GM19372 (cell line): ENCODE measurements at regions not wholly inside any gene's neighbourhood (a gene's known extent, or its start where the extent isn't known, plus 50 kb on each side); places are given as distances from the start of the nearest gene placed in this dataset.
"Not testable (repeated sequence)": the region's sequence is repeated elsewhere in the genome, so short reads cannot be mapped to it uniquely, and the experiment has no call there.

Experiments used
- ATAC-seq: cut with Tn5 transposase; IDR thresholded peaks from one replicate; pipeline ENCODE4 v1.9.1; 2021; ENCODE audit warnings: mild to moderate bottlenecking, low read depth, moderate library complexity; ENCODE audit not compliant: unreplicated experiment

GRCh38 chr10:124324856-124325632, 93.7 kb downstream of the OAT start:
- no peak for ATAC-seq

DNA sequence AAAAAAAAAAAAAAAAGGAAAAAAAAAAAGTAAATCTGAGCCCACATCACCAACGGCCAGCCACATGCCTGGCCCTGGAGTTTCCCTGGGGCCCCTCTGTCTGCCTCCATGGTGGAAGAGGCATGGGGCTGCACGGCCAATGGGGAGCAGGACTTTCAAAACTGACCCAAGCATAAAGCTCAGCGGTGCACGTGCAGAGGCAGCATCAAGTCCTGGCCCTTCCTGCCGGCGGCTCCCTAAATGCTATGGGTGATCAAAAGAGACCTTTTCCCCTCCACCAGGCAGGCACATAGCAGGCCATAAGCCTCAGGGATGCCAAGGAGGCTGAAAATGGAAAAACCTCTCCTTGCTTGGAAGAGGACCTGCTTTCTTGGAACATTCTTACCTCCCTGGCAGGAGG, 94.3 kb downstream of the OAT start:
- ATAC-seq: no peak

DNA sequence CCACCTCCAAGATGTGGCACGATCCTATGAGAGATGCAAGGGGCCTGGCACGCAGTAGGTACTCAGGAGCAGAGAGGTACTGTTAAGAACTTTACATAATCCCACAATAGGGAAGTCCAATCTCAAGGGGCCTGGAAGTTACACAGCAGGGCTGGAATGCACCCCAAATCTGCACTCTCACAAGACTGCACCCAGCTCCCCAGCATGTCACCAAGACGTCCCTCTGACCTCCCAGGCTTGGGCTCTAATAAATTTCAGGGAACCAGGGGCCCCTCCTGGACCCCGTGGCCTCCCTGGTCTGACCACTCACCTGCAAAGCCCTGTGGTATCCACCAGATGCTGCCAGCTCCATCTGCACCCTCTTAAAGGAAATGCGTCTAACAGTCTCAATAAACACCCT, 94.9 kb downstream of the OAT start:
- ATAC-seq: no peak

DNA sequence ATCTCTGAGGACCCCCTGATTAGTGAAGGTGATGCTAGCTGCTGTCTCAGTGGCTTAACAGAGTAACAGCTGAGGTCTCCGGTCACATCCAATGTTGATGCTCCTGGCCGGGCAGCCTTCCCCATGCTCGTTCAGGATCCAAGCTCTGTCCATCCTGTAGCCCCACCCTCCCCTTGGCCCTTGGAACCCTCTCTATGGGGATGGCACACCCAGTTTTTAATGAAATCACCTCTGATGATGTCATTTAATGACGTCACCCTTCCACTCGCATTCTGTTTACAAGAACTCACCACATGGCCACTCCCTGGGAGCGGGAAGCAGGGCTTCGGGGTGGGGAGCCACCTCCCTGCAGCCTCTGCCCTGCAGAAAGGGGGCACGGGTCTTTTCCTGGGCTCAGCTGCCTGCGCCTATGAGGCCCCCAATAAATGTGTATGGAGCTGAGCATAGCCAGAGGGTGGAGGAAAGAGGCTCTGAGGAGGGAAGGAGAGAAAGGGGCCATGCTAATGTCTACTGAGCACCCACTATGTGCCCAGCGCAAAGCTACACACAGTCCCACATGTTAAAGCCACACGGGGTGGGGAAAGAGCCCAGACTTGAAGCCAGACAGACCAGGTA, 95.5 kb downstream of the OAT start:
- no peak for ATAC-seq

- ATAC-seq: no peak
These were observed 96.3 kb downstream of the OAT start for GRCh38 chr10:124322191-124322980.

GRCh38 chr10:124321433-124322089, 97.2 kb downstream of the OAT start:
- ATAC-seq: no peak

DNA sequence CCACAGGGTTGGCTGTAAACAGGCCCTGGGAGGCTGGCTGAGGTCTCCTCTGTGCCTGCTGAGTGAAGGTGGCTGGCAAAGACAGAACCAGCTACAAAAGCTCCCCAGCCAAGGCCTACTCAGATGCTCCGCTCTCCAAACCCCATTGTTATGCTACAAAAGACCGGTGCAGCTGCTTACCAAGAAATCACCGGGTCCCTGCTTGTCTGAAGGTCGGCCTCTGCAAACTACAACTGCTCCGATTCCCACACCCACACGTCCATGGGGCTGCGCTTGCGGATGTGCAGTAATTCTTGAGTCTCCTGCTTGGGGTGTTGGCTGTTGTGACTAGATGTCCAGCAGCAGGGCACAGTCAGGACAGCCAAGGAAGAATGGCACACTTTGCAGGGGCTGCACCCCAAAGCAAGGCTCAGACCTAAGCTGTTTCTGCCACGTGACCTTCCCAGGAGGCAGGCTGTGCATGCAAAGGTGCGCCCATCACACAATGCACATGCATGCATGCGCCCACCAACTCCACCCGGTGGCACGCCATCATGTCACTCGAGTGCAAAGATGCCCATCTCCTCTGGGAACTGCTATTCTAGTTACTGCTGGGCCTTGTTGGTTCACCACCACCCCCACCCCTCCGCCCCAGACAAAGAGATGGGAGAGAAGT, 97.8 kb downstream of the OAT start:
- no peak for ATAC-seq

GRCh38 chr10:124319926-124320391, 98.8 kb downstream of the OAT start:
- no peak for ATAC-seq

DNA sequence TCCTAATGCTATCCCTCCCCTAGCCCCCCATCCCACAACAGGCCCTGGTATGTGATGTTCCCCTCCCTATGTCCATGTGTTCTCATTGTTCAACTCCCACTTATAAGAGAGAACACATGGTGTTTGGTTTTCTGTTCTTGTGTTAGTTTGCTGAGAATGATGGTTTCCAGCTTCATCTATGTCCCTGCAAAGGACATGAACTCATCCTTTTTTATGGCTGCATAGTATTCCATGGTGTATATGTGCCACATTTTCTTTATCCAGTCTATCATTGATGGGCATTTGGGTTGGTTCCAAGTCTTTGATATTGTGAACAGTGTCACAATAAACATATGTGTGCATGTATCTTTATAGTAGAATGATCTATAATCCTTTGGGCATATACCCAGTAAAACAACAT, 99.2 kb downstream of the OAT start:
- not testable (repeated sequence) for ATAC-seq

GRCh38 chr10:124318811-124319210, 99.9 kb downstream of the OAT start:
- ATAC-seq: no peak

DNA sequence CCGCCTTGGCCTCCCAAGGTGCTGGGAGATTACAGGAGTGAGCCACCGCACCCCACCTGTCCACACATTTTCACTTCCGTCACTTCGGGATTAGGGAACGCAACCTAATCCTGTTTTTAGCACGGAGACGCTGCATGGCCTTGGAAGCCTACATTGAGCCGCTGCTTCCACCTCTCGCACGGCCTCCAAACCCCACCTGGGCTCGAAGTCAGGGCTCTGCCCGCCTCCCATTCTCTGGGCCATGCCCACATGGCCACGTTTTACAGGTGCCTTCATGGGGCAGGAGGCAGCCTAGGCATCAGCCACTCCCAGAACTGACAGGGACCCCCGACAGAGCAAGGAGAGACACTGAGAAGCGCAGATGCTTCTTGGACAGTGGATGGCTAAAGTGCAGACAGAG, 100.6 kb downstream of the OAT start:
- ATAC-seq: no peak

DNA sequence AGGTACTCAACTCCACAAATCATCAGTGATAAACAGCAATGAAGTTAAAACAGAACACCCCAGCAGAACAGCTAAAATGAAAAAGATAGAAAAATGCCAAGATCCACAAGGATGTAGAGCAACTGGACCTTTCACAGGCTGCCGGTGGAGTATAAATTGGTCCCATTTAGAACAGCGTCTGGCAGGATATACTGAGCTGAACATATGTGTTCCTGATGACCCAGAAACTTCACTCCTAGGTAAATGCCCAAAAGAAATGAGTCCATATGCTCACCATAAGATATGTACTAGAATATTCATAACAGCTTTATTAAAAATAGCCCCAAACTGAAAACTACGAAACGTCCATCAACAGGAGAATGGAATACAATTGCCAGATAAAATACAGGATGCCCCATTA, 102.4 kb downstream of the OAT start:
- no peak for ATAC-seq

- no peak for ATAC-seq
These were observed 103.0 kb downstream of the OAT start for GRCh38 chr10:124315591-124316270.

DNA sequence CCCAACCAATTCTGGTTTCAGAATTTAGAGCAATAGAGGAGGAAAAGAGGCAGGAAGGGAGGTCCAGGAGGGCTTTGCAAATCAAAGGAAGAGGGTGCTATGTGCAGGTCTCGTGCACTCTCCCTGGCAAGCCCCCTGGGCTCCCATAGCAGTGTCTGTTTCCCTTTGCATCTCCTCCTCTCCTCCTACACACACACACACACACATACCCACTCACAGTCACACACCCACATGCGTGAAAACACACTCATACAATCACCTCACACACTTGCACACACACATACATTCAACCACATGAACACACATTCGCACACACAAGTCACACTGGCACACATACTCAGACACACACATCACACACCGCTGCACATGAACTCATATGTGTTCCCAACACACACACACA, 105.3 kb downstream of the OAT start:
- no peak for ATAC-seq

GRCh38 chr10:124308811-124309210, 109.9 kb downstream of the OAT start:
- no peak for ATAC-seq

GRCh38 chr10:124308056-124308645, 110.6 kb downstream of the OAT start:
- ATAC-seq: no peak

- ATAC-seq: no peak
These were observed 111.1 kb downstream of the OAT start for GRCh38 chr10:124307591-124307990.

DNA sequence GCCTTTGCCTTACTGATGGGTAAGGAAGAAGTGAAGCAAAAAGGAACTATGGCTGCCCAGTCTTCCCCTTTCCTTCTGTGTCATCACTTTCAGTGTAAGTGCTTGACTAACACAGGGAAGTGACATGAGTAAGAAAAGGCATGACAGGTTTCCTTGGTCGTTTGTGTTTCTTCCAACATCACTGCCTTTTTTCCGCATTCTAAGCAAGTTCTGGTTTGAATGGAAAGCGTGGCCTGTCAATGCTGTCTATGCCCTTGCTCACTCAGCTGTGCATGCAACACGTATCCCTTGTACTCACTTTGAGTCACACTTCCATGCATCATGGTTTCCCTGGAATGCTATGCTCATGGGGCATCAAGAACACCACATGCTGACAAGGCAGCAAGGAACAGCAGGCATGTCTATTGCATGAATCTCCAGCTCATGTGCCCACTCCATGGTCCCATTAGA, 111.8 kb downstream of the OAT start:
- ATAC-seq: no peak

- no peak for ATAC-seq
These were observed 112.2 kb downstream of the OAT start for GRCh38 chr10:124306520-124306919.
